ENCODE measurements at regions not wholly inside any gene's neighbourhood (a gene's known extent, or its start where the extent isn't known, plus 50 kb on each side); places are given as distances from the start of the nearest gene placed in this dataset.
"Not testable (repeated sequence)": the region's sequence is repeated elsewhere in the genome, so short reads cannot be mapped to it uniquely, and the experiment has no call there.

- no peak for DNase-seq (ENCODE audit: low spot score)
These were observed 119.3 kb upstream of the CACNA2D1 start for GRCh38 chr7:82562716-82563404.

- no peak for DNase-seq (ENCODE audit: low spot score)
These were observed 115.7 kb upstream of the CACNA2D1 start for GRCh38 chr7:82559193-82559805.

GRCh38 chr7:82549616-82550285, 106.2 kb upstream of the CACNA2D1 start:
- DNase-seq (ENCODE audit: low spot score): no peak

GRCh38 chr7:82548141-82548688, 104.6 kb upstream of the CACNA2D1 start:
- DNase-seq (ENCODE audit: low spot score): no peak

- DNase-seq (ENCODE audit: low spot score): no peak
These were observed 99.1 kb upstream of the CACNA2D1 start for GRCh38 chr7:82542665-82543064.

GRCh38 chr7:82539969-82540368, 96.4 kb upstream of the CACNA2D1 start:
- no peak for DNase-seq (ENCODE audit: low spot score)

- DNase-seq (ENCODE audit: low spot score): no peak
These were observed 91.1 kb upstream of the CACNA2D1 start for GRCh38 chr7:82534684-82535083.

GRCh38 chr7:82530361-82530760, 86.8 kb upstream of the CACNA2D1 start:
- no peak for DNase-seq (ENCODE audit: low spot score)

- no peak for DNase-seq (ENCODE audit: low spot score)
These were observed 85.2 kb upstream of the CACNA2D1 start for GRCh38 chr7:82528577-82529310.

- no peak for DNase-seq (ENCODE audit: low spot score)
These were observed 84.3 kb upstream of the CACNA2D1 start for GRCh38 chr7:82527851-82528250.

- DNase-seq (ENCODE audit: low spot score): no peak
These were observed 78.4 kb upstream of the CACNA2D1 start for GRCh38 chr7:82521906-82522445.

- no peak for DNase-seq (ENCODE audit: low spot score)
These were observed 73.5 kb upstream of the CACNA2D1 start for GRCh38 chr7:82517050-82517449.

GRCh38 chr7:82511542-82511941, 68.0 kb upstream of the CACNA2D1 start:
- DNase-seq (ENCODE audit: low spot score): no peak

- DNase-seq (ENCODE audit: low spot score): no peak
These were observed 64.5 kb upstream of the CACNA2D1 start for GRCh38 chr7:82507976-82508677.

GRCh38 chr7:82507365-82507975, 63.9 kb upstream of the CACNA2D1 start:
- DNase-seq (ENCODE audit: low spot score): no peak

- no peak for DNase-seq (ENCODE audit: low spot score)
These were observed 63.1 kb upstream of the CACNA2D1 start for GRCh38 chr7:82506702-82507101.

GRCh38 chr7:82506208-82506607, 62.6 kb upstream of the CACNA2D1 start:
- no peak for DNase-seq (ENCODE audit: low spot score)

- no peak for DNase-seq (ENCODE audit: low spot score)
These were observed 57.8 kb upstream of the CACNA2D1 start for GRCh38 chr7:82501346-82501745.

GRCh38 chr7:82499546-82499945, 56.0 kb upstream of the CACNA2D1 start:
- DNase-seq (ENCODE audit: low spot score): not testable (repeated sequence)

- DNase-seq (ENCODE audit: low spot score): no peak
These were observed 50.8 kb upstream of the CACNA2D1 start for GRCh38 chr7:82494420-82494819.
